H7 (cell line): ENCODE measurements at regions not wholly inside any gene's neighbourhood (a gene's known extent, or its start where the extent isn't known, plus 50 kb on each side); places are given as distances from the start of the nearest gene placed in this dataset.

Experiments used
- DNase-seq: peaks from one replicate; pipeline ENCODE4 v3.0.0; 2012
- H3K27me3 ChIP-seq: 2 replicates; pipeline ENCODE4 v1.6.0; 2011; ENCODE audit warnings: mild to moderate bottlenecking, low read length; ENCODE audit not compliant: control insufficient read depth, insufficient read depth
- H3K36me3 ChIP-seq: replicated peaks from 2 replicates; pipeline ENCODE4 v1.5.1; 2011; ENCODE audit warnings: low read length; ENCODE audit not compliant: control insufficient read depth, insufficient read depth
- H3K4me3 ChIP-seq: 2 replicates; pipeline ENCODE4 v1.5.1; 2011; ENCODE audit warnings: low read depth, mild to moderate bottlenecking, control low read depth, low read length, moderate library complexity; ENCODE audit not compliant: insufficient read depth

DNA sequence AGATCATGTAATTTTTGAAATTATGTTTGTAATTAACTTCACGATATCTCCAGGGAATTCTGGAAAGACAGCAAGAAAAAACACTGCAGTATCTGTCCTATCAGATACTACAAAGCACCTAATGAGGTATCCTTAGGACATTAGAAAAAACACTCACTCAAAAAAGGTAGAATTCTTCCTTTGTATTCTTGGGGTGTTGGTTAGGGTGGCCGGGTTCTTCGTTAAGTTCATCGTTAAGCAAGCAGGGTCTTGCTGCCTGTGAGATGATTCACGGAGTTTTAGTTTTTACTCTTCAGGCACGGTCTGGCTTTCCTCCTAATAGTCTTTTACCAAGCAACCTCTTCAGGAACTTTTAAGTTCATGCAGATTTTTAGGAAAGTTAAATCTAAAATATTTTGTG lies 91.4 kb upstream of the IRX4 start:
- H3K4me3 ChIP-seq = no peak overlapping the region
- H3K27me3 ChIP-seq = no peaks in the 10 kb centered on the region
- no peak for DNase-seq
- no peaks in the 10 kb centered on the region for H3K36me3 ChIP-seq

DNA sequence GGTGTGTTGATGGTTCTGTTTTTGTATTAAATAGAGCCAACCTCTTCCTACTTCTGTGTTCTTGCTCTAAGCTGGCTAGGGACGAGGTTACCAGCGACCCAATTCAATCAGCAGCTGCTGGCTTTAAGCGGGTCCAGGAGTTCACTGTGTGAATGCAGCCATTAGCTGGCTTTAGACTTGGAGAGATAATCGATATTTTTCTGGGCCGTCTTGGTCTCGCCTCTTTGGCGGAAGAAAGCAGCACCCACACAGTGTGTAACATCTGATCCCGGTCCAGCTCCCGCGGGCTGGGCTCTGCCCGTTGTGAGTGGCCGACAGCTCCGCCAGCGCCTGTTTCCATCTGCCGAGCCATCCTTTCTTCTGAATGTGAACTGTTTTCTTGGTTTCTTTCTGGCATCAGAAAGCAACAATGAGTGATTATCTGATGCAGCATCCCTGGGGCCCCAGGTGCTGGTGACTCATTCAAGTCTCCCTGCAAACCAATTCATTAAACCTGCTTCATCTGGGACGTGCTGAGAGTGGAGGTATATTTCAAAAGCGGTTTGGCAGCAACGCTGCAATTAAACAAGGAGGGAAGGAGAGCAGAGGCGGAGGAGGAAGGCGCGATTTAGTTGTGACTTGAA lies 90.8 kb upstream of the IRX4 start:
- no peak overlapping the region for H3K4me3 ChIP-seq
- no peaks in the 10 kb centered on the region for H3K27me3 ChIP-seq
- DNase-seq = no peak
- no peaks in the 10 kb centered on the region for H3K36me3 ChIP-seq

DNA sequence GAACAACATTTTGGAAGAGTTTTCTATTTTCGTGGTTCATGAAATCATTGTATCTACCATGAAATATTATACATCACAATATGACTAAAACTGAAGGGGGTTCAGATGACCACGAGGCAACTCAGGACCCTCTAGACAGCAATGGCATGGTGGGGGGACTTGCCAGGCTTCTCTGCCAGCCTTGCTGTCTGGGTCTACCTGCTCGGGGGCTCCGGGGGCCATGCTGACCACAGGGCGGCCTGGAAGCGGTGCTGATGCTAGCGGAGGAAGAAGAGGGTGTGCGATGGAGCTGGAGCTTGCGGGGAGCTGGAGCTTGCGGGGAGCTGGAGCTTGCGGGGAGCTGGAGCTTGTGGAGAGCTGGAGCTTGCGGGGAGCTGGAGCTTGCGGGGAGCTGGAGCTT lies 89.2 kb upstream of the IRX4 start:
- no peaks in the 10 kb centered on the region for H3K27me3 ChIP-seq
- DNase-seq = no peak
- no peak overlapping the region for H3K4me3 ChIP-seq
- no peaks in the 10 kb centered on the region for H3K36me3 ChIP-seq

DNA sequence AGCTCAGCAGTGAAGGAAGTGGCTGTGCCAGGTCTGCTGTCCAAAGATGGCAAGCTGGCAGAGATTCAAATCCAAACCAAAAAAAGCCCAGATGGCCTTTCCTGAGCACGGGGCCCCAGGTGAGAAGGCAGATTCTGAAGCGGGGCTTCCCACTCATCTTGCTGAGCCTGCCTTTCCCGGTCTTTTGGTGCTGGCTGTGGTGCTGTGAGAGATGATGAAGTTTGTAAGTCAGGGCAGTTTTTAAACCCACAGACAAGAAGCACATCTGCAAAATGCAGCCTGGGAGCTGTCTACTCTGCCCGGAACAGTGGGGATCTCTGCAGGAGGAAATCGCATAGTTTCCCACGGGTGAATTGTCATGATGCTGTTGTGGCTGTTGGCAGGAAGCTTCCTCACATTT lies 85.0 kb upstream of the IRX4 start:
- no peak for DNase-seq
- Histone ChIP-seq H3K4me3 (no peak overlapping the region), H3K36me3 (no peaks in the 10 kb centered on the region), H3K27me3 (no peaks in the 10 kb centered on the region)

DNA sequence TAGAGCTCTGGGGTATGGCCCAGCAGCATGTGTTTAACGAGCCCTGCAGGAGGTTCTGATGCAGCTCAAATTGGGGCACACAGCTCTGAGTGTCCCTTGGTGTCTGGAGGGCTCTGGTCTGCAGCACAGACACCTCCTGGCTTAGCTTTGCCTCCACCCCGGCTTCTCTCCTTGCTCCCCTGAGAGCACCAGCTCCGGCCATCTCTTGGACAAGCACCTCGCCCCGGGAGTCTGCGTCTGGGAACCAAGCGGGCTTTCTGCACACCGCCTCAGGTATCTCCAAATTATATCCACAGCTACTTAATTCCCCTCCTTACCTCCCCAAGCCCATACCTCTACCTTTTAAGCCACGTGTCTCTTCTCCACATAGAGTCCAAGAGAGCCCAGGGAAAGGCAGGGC lies 83.7 kb upstream of the IRX4 start:
- DNase-seq = peak; percentile 51

DNA sequence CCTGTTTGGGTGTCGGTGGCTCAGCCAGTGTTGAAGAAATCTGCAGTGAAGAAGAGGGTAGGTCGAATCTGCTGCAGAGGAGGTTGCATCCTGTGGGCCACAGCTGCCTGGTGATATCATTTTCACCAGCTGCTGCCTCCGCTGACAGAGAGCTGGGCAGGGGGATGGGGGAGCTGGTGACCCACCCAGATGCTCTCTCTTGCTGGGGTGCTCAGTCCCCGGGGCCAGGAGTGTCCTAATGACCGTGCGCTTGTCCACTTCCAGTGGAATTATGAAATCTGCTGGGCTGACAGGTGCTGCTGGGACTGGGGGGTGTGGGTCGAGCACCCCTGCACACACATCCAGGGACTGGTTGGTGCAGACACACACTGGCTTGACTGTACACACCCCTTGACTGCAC lies 83.2 kb upstream of the IRX4 start:
- DNase-seq = no peak
- H3K27me3 ChIP-seq = no peaks in the 10 kb centered on the region
- no peak overlapping the region for H3K4me3 ChIP-seq
- H3K36me3 ChIP-seq = no peaks in the 10 kb centered on the region

More for the DNA sequence above, 83.7 kb upstream of the IRX4 start:
- no peaks in the 10 kb centered on the region for H3K36me3 ChIP-seq
- H3K27me3 ChIP-seq = no peaks in the 10 kb centered on the region
- H3K4me3 ChIP-seq = no peak overlapping the region

DNA sequence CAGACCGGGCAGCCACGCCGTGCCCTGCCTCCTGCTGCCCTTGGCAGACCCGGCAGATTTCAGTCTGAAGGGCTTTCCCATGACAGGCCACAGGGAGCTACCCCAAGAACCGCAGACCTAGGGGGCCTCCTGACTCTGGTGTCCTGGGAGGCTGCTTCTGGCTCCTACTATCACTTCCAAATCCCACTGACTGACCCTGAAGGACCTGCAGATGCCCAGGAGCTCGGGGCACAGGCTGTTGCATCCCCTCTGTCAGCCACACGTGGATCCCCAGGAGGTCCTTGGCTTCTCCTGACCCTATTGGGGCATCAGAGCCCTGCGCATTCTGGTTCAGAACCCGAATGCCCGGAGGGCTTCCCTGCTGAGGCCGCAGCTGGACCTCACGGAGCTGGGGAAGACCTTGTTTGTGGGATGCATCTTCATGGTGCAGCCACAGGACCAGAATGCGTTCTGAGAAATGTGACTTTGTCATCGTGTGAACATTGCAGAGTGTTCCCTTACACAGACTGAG lies 81.3 kb upstream of the IRX4 start:
- no peak for DNase-seq
- no peak overlapping the region for H3K4me3 ChIP-seq
- no peaks in the 10 kb centered on the region for H3K36me3 ChIP-seq
- no peaks in the 10 kb centered on the region for H3K27me3 ChIP-seq

DNA sequence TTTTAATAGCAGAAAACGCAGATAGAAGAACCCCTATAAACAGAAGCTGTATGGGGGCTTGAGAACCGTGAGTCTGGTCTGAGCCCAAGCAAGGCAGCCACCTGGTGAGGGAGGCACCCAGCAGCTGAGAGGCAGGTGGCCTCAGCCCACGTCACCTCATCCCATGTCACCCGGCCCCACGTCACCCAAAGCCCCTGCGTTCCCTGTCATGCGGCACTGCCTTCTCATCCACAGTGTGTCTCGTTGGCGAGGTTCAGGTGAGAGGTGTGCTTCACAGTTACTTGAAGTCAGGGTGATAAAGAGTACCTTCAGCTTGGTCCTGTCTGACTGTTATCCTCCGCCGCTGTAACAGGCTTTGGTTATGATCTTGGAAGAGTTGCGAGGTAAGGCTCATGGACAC lies 80.6 kb upstream of the IRX4 start:
- Histone ChIP-seq H3K4me3 (no peak overlapping the region), H3K36me3 (no peaks in the 10 kb centered on the region), H3K27me3 (no peaks in the 10 kb centered on the region)
- no peak for DNase-seq

DNA sequence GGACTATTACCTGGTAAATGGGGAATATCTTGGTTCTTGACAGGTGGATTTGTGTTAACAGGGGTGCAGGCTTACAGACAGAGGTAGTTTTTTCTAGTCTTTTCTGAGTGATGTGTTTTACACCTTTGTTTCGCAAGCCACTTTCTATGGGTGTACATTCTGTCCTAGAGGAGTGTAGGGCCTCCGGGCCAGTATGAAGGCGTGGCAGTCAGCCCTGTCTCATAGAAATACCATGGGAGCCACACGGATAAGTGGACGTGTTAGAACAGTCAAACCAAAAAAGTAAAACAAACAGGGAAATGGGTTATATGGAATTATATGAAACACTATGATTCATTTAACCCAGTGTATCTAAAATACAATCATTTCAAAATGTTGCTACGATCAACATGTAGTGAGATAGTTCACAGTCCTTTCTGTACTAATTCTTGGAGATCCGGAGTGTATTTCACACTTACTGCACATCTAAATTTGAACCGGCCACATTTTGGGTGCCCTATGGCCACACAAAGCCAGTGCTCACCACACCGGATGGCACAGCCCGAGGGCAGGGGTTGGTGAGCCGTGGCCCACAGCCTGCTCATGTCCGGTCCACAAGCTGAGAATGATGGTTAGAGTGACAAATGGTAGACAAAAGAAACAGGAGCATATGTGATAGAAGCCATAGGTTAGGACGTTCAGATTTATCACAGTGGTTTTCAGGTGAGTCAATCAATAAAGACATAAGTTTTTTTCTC lies 80.1 kb upstream of the IRX4 start:
- Histone ChIP-seq H3K4me3 (no peak overlapping the region), H3K27me3 (no peaks in the 10 kb centered on the region), H3K36me3 (no peaks in the 10 kb centered on the region)
- no peak for DNase-seq

DNA sequence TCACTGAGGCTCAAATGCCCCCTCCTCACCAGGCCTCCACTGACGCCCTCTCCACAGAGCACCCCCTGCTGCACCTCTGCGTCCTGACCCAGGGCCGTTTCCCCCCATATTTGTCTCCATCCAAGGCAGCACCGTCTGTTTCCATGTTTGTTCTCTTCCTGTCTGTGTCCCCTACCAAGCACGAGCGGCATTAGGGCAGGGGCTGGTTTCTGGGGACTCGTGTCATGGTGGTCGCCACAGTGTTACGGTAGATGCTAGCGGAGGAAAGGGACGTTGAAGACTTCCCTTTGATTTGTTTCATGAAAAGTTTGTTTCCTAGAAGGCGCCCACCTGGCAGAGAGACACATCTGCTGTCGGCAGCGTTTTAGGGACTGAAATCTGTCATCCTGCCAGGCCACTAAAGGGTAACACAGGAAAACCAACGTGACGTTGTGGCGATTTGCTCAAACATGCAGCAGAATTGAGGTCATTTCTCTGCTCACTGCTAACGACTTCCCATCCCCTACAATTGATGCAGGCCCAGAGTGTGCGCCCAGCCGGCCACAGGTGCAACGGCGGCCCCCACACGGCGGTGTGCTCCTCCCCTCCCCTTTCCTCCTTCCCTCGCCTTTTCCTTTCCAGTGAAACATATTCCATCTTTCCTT lies 79.3 kb upstream of the IRX4 start:
- Histone ChIP-seq H3K4me3 (no peak overlapping the region), H3K36me3 (no peaks in the 10 kb centered on the region), H3K27me3 (no peaks in the 10 kb centered on the region)
- no peak for DNase-seq

DNA sequence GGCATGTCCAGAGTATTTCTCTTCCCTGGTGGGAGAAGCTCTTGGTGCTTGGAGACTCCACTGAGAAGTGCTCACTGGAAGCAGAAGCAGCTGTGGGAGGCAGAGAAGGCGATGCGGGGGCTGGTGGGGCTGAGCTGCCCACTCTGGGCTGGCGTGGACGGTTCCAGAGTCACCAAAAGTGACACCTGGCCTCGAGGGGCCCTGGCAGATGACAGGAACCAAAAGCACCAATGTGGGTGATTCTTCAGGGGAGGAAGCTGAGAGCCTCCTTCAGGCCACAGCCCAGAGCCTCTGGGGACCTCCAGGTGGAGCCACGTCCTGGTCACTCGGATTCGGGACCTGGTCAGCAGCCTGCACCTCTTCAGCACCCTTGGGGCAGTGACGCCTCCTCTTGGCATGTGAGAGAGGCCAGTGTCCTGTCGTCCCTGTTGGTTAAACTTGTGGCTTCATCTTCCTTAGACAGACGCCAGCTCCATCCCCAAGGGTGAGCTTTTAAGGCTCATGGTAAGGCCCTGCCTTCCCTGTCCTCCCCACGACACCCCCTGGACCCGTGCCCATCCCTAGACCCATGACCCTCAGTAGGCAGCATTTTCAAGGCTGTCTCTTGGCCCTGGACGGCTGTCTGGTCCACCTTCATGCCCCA lies 78.7 kb upstream of the IRX4 start:
- Histone ChIP-seq H3K36me3 (no peaks in the 10 kb centered on the region), H3K27me3 (no peaks in the 10 kb centered on the region), H3K4me3 (no peak overlapping the region)
- DNase-seq = peak; percentile 43

DNA sequence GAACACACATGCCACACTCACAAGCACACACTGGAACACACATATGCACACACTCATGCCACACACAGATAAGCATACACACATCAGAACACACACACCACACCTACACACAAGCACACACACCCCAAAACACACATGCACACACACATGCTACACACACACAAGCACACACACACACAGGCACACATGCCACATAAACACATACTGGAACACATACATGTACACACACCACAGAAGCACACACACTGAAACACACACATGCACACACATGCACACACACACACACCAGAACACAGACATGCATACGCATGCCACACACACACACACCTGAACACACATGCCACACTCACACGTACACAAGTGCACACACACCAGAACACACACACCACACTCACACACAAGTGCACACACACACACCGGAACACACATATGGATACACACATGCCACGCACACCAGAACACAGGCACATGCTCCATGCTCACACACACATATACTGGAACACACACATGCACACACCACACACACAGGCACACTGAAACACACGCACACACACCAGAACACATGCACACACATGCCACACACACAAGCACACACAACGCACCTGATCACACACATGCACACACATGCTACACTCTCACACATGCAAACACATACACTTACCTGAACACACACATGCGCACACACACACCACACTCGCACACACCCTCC lies 78.0 kb upstream of the IRX4 start:
- Histone ChIP-seq H3K4me3 (no peak overlapping the region), H3K36me3 (no peaks in the 10 kb centered on the region), H3K27me3 (no peaks in the 10 kb centered on the region)
- DNase-seq = no peak

DNA sequence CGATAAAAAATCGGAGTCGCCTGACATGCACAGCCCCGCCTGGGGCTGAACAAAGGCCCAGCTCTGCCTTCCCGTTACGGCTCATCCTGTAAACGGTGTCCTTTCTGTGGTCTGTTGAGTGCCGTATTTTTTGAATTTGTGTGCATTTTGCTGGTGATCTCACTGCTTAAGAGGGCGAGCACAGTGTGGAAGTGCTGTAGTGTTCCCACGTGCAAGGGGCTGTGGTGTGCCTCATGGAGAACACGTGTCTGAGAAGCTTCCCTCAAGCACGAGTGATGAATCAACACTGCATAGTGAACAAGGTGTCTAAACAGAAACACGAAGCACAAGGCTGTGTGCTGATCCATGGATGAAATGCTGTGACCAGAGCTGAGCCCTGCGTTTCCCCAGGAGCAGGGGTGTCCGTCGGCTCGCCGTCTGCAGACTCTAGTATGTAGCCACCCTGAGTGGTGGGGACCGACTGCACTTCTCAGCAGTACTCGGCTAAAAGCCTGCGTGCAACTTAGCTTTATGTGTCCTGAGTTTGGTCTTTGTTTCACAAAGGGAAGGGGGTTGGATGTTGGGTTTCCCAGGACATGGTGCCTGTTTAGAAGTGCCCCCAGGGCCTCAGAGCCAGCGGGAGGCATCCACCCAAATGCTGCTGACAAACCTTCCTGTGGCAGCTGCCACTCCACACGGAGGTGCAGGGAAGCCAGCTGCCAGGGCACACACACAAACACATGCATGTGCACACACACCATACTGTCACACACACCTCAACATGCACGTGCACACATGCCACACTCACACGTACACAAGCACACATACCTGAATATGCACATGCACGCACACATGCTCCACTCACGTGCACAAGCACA lies 77.2 kb upstream of the IRX4 start:
- no peaks in the 10 kb centered on the region for H3K27me3 ChIP-seq
- H3K4me3 ChIP-seq = no peak overlapping the region
- no peak for DNase-seq
- H3K36me3 ChIP-seq = no peaks in the 10 kb centered on the region

DNA sequence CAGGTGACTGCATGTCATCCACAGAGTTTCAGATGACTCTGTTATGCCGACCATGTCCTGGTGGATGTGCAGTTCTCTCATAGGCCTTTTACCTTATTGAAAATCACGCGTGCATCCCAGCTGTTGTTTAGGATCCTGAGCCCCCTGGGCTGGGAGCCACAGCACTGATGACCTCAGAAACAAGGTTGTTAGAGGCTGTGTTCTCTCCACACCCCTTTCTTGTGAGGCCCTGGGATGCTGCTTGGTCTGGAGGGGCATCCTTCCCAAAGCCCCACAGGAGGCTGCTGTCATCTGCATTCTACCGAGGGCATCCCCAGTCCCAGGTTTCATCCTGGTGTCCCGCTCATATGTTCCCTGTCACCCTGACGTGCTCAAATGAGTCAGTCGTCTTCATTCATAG lies 76.5 kb upstream of the IRX4 start:
- no peaks in the 10 kb centered on the region for H3K36me3 ChIP-seq
- H3K27me3 ChIP-seq = no peaks in the 10 kb centered on the region
- no peak overlapping the region for H3K4me3 ChIP-seq
- no peak for DNase-seq
